ENCODE measurements at regions not wholly inside any gene's neighbourhood (a gene's known extent, or its start where the extent isn't known, plus 50 kb on each side); places are given as distances from the start of the nearest gene placed in this dataset.

DNA sequence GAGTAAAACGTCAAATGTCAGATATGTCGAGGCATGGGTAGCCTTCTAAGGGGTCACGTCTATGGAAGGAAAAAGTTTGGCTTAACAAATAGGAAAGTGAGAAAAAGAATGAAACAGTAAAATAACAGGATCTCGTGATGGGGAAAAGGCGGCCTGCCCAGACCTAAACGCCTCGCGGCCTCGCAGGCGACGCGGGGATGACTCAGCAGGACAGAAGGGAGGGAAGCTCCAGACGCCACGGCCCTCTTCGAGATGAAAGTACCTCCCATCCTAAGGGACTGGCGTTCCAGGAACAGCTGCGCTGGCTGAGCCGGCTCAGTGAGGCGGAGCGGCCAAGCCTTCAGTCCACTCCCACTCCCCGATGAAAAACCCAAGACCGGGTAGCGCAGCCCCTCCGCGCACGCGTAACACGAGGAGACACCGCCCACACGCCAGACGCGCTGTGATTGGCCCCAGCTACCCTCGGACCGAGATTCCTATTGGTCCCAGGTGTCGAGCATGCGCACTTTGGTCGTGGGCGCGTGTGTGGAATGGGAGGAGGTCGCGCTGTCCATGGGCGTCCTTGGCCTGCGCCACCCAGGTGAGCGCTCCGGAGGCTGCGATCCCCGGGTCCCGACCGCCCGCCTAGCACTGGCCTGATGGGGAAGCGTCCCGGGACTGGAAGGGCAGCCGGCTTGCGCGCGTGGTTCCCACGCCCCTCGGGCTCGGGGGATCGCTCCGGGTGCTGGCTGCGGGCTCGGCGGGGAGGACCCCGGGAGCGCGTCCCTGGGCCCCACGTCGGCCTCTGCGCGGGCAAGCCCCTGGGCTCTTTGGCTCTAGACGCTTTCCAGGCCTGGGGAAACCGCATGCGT lies 588.5 kb downstream of the MTRR start:
- H3K79me2 ChIP-seq (ENCODE audit: control insufficient read depth, insufficient read depth, low read length) = peaks cover 13% of the 10 kb centered on the region
- H3K9ac ChIP-seq (replicated peaks; ENCODE audit: extremely low read depth, insufficient read depth, low read length) = peak overlapping the region; percentile 74
- peak overlapping the region; percentile 67 for H3K27ac ChIP-seq (ENCODE audit: insufficient read depth, low read depth, low read length)
- H3K9me3 ChIP-seq (replicated peaks; ENCODE audit: control insufficient read depth, insufficient read depth, low read length) = no peaks in the 10 kb centered on the region
- no peaks in the 10 kb centered on the region for H3K27me3 ChIP-seq (ENCODE audit: control insufficient read depth in 2 of 2, insufficient read depth in 2 of 2, low read length in 2 of 2)
- ChIA-PET POLR2A (no interaction called here), CTCF (interaction anchor here (0.8 kb wide), 3 partner anchors 9 to 750 kb away, joined by 3 to 6 read pairs (median 3); no protein-coding TSS in a partner anchor)
- intact Hi-C loops (cut with micrococcal nuclease) = loop anchor here (10.0 kb wide), 1 partner anchor 563 kb away; no protein-coding TSS in a partner anchor
- H4K20me1 ChIP-seq (replicated peaks; ENCODE audit: control insufficient read depth, extremely low read depth, insufficient read depth, low read length) = no peaks in the 10 kb centered on the region
- no peak for TF ChIP-seq EZH2 (IDR thresholded peaks at IDR 0.05; ENCODE audit: borderline replicate concordance, low read depth, low read length, severe bottlenecking)
- peak; percentile 83 for TF ChIP-seq FOS (IDR thresholded peaks at IDR 0.05; ENCODE audit: borderline replicate concordance, insufficient read depth, low read length)
- TF ChIP-seq GATA2 (IDR thresholded peaks at IDR 0.05; ENCODE audit: insufficient read depth, insufficient read length, low read depth, low read length) = no peak
- no peak for TF ChIP-seq POLR2AphosphoS5 (IDR thresholded peaks at IDR 0.05; ENCODE audit: insufficient read depth, low read depth, low read length)
- no peak for TF ChIP-seq MYC (IDR thresholded peaks at IDR 0.05; ENCODE audit: low read depth, low read length)
- TF ChIP-seq JUN (IDR thresholded peaks at IDR 0.05; ENCODE audit: borderline replicate concordance, insufficient read depth, insufficient read length, low read depth) = peak; percentile 38
- peak; percentile 72 for TF ChIP-seq POLR2A (IDR thresholded peaks at IDR 0.05; ENCODE audit: low read depth, low read length)
- no peak for TF ChIP-seq CTCF (IDR thresholded peaks at IDR 0.05; ENCODE audit: extremely low read depth in 1 of 2, insufficient read depth in 1 of 2, low read depth in 1 of 2, low read length in 2 of 2)
- TF ChIP-seq MAX (IDR thresholded peaks at IDR 0.05; ENCODE audit: insufficient read depth, insufficient read length) = peak; percentile 68
- peak overlapping the region; percentile 21 to 78 (median 74) for H3K4me3 ChIP-seq (replicated peaks in 1 of 3; ENCODE audit: insufficient read depth in 1 of 3, low read depth in 1 of 3, low read length in 3 of 3)
- peaks cover 2 to 3% of the 10 kb centered on the region in 2 experiments for H3K36me3 ChIP-seq (ENCODE audit: control insufficient read depth in 2 of 2, extremely low read depth in 1 of 2, insufficient read depth in 2 of 2, low read length in 2 of 2)
- no TSS peak for BruUV-seq (replicated peaks)
- peak; percentile 99 for FAIRE-seq
- H3K4me1 ChIP-seq (ENCODE audit: control insufficient read depth, extremely low read depth, insufficient read depth, low read length) = peaks cover 8% of the 10 kb centered on the region
- peak overlapping the region; percentile 84 for H3K4me2 ChIP-seq (ENCODE audit: insufficient read depth, low read length)
- H2AFZ ChIP-seq (ENCODE audit: low read depth, low read length) = peak overlapping the region; percentile 70
- H3K9me1 ChIP-seq (replicated peaks; ENCODE audit: control insufficient read depth, extremely low read depth, insufficient read depth, low read length) = no peaks in the 10 kb centered on the region
- peak; percentile 99 for DNase-seq (ENCODE audit: low read depth, low spot score)
- dilution Hi-C loops (cut with MboI; ENCODE audit: extremely low pct_ligation_motif_present, low sequenced_read_pairs) = no loop called here

Measured in endothelial cell of umbilical vein (primary cell).